Panc1 (cell line): ENCODE measurements at regions not wholly inside any gene's neighbourhood (a gene's known extent, or its start where the extent isn't known, plus 50 kb on each side); places are given as distances from the start of the nearest gene placed in this dataset.

Source experiments
- POLR2AphosphoS5 ChIP-seq: IDR thresholded peaks from 2 replicates; pipeline ENCODE4 v1.6.1; 2012; ENCODE audit warnings: mild to moderate bottlenecking, low read depth, low read length, moderate library complexity
- TF ChIP-seq, protein P1 (sequence below): fragments of 450-650 bp; IDR thresholded peaks from 2 replicates; pipeline ENCODE4 v1.5.1; 2017; ENCODE audit warnings: mild to moderate bottlenecking

DNA sequence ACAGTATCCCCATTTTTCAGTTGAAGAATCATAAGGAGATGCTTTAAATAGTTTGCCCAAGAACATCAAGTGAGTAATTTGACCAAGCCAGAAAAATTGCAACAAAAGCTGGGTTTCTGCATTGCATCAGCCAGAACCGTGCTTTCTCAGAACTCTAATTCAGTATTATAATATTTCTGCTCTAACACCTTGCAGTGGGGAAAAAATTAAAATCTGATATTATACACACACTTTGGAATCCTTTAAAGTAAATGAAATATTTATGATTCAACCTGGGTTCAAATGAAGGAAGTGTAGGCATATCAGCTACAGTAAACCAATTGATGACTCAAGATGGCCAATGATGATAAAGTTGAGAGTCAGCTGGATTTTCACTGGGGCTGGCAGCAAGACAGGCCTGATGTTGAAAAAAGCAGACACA is 387.6 kb upstream of the ZFP42 start:
- TF ChIP-seq, protein P1, sequence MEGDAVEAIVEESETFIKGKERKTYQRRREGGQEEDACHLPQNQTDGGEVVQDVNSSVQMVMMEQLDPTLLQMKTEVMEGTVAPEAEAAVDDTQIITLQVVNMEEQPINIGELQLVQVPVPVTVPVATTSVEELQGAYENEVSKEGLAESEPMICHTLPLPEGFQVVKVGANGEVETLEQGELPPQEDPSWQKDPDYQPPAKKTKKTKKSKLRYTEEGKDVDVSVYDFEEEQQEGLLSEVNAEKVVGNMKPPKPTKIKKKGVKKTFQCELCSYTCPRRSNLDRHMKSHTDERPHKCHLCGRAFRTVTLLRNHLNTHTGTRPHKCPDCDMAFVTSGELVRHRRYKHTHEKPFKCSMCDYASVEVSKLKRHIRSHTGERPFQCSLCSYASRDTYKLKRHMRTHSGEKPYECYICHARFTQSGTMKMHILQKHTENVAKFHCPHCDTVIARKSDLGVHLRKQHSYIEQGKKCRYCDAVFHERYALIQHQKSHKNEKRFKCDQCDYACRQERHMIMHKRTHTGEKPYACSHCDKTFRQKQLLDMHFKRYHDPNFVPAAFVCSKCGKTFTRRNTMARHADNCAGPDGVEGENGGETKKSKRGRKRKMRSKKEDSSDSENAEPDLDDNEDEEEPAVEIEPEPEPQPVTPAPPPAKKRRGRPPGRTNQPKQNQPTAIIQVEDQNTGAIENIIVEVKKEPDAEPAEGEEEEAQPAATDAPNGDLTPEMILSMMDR = no peak
- TF ChIP-seq POLR2AphosphoS5 = no peak
